HCT116 (cell line): ENCODE measurements at regions not wholly inside any gene's neighbourhood (a gene's known extent, or its start where the extent isn't known, plus 50 kb on each side); places are given as distances from the start of the nearest gene placed in this dataset.

Experiments
- CTCF ChIP-seq, 3 experiments: fragments of 200-600 bp in 1 of 3; sonication (generic) in 1 of 3; IDR thresholded peaks in 2 of 3; conservative IDR thresholded peaks in 1 of 3; 2 replicates each; pipeline ENCODE4 v1.5.1; 2012 to 2017; ENCODE audit warnings: low read depth in 2 of 3, low read length in 2 of 3, antibody characterized with exemption in 1 of 3, borderline replicate concordance in 1 of 3, control low read depth in 1 of 3, mild to moderate bottlenecking in 1 of 3, mixed read lengths in 1 of 3, mixed run types in 1 of 3, moderate library complexity in 1 of 3; ENCODE audit not compliant: insufficient read depth in 1 of 3
- EGR1 ChIP-seq: IDR thresholded peaks from 2 replicates; pipeline ENCODE4 v1.6.1; 2012; ENCODE audit warnings: low read depth
- EZH2 ChIP-seq: fragments of 200-600 bp; sonication (generic); IDR thresholded peaks from 2 replicates; pipeline ENCODE4 v1.6.1; 2017; ENCODE audit warnings: antibody characterized with exemption, mixed run types
- EZH2phosphoT487 ChIP-seq: fragments of 200-600 bp; IDR thresholded peaks from 2 replicates; pipeline ENCODE4 v1.6.1; 2018; ENCODE audit warnings: antibody characterized with exemption, borderline replicate concordance
- MAX ChIP-seq: IDR thresholded peaks from 2 replicates; pipeline ENCODE4 v1.6.1; 2012
- POLR2A ChIP-seq: IDR thresholded peaks from 2 replicates; pipeline ENCODE4 v1.7.0; 2011; ENCODE audit warnings: borderline replicate concordance; ENCODE audit not compliant: insufficient read depth, insufficient read length; ENCODE audit errors: extremely low read depth
- POLR2AphosphoS5 ChIP-seq: IDR thresholded peaks from 2 replicates; pipeline ENCODE4 v1.6.1; 2011; ENCODE audit warnings: mild to moderate bottlenecking, low read depth, low read length, moderate library complexity
- YY1 ChIP-seq: IDR thresholded peaks from 2 replicates; pipeline ENCODE4 v1.6.1; 2011; ENCODE audit warnings: low read length, low read depth, moderate library complexity, mild to moderate bottlenecking; ENCODE audit not compliant: insufficient replicate concordance; ENCODE audit errors: extremely low read depth
- ZFX ChIP-seq: fragments of 450-650 bp; IDR thresholded peaks from 2 replicates; pipeline ENCODE4 v1.6.1; 2017

GRCh38 chr13:74839656-74840055 is 642.3 kb downstream of the TBC1D4 start:
- no peak for TF ChIP-seq CTCF (IDR thresholded peaks at IDR 0.05 in 2 of 3, conservative IDR thresholded peaks at IDR 0.05 in 1 of 3; ENCODE audit: borderline replicate concordance in 1 of 3, insufficient read depth in 1 of 3, low read depth in 2 of 3, low read length in 2 of 3)
- TF ChIP-seq EGR1: no peak
- TF ChIP-seq ZFX: no peak
- no peak for TF ChIP-seq POLR2A
- no peak for TF ChIP-seq YY1
- TF ChIP-seq EZH2phosphoT487: no peak
- no peak for TF ChIP-seq POLR2AphosphoS5
- no peak for TF ChIP-seq EZH2
- no peak for TF ChIP-seq MAX
